ENCODE measurements at regions not wholly inside any gene's neighbourhood (a gene's known extent, or its start where the extent isn't known, plus 50 kb on each side); places are given as distances from the start of the nearest gene placed in this dataset.

DNA sequence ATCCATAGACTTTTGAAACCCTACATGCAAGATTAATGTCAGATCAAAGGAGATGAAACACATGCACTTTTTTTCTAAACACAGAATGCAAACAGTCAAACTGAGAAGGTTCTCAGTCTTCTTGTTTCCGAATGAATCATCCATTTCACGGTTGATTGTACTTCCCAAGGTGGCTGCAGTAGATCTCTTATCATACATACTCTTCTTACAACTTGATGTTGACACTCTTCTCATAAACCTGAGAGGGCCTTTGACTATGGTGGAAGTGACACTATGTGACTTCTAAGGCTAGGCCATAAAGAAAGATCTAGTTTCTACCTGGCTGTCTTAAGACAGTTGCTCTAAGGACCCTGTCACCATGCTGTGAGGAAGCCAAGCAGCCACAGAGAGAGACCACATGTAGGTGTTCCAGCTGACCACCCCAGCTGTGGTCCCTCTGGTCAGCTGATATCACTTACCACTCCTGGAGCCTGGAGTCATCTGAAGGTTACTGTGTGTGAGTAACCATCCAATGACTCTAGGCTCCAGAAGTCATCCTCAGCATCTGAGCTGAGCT is 67.2 kb upstream of the HMGA2 start:
- TF ChIP-seq, protein P1, sequence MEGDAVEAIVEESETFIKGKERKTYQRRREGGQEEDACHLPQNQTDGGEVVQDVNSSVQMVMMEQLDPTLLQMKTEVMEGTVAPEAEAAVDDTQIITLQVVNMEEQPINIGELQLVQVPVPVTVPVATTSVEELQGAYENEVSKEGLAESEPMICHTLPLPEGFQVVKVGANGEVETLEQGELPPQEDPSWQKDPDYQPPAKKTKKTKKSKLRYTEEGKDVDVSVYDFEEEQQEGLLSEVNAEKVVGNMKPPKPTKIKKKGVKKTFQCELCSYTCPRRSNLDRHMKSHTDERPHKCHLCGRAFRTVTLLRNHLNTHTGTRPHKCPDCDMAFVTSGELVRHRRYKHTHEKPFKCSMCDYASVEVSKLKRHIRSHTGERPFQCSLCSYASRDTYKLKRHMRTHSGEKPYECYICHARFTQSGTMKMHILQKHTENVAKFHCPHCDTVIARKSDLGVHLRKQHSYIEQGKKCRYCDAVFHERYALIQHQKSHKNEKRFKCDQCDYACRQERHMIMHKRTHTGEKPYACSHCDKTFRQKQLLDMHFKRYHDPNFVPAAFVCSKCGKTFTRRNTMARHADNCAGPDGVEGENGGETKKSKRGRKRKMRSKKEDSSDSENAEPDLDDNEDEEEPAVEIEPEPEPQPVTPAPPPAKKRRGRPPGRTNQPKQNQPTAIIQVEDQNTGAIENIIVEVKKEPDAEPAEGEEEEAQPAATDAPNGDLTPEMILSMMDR (IDR thresholded peaks at IDR 0.05; ENCODE audit: poor library complexity), result no peak
- TF ChIP-seq EZH2 (IDR thresholded peaks at IDR 0.05; ENCODE audit: borderline replicate concordance) (no peak), EZH2phosphoT487 (IDR thresholded peaks at IDR 0.05; ENCODE audit: low read depth, severe bottlenecking, unreplicated experiment) (no peak)

Data from hepatocyte (in vitro differentiated cells).